H1 (cell line): ENCODE measurements at regions not wholly inside any gene's neighbourhood (a gene's known extent, or its start where the extent isn't known, plus 50 kb on each side); places are given as distances from the start of the nearest gene placed in this dataset.

Experiments
- CTCF ChIA-PET: fragments of 300-600 bp; sonication (Branson Sonifier 250); formaldehyde crosslinking; loops from one replicate; lab custom pipeline; 2021; ENCODE audit not compliant: partially characterized antibody; lab: Charles Lee
- POLR2A ChIA-PET: fragments of 300-600 bp; sonication (Branson Sonifier 250); formaldehyde crosslinking; loops from one replicate; lab custom pipeline; 2021; ENCODE audit warnings: inconsistent platforms; ENCODE audit not compliant: partially characterized antibody; lab: Charles Lee
- DNase-seq, 2 experiments: peaks; one replicate each; pipeline versions ENCODE4 v3.0.0 to v3.0.0-alpha.2; 2010 to 2022; ENCODE audit warnings: low spot score in 2 of 2, low read depth in 1 of 2, mixed read lengths in 1 of 2
- FAIRE-seq: peaks from 2 replicates; lab custom pipeline; 2011; peaks lifted over from hg19 to GRCh38; lab: Jason Lieb, UNC
- H2AFZ ChIP-seq: 2 replicates; pipeline ENCODE4 v1.8.1; 2012; ENCODE audit warnings: low read length, inconsistent platforms
- H2AK5ac ChIP-seq: 2 replicates; pipeline ENCODE4 v1.6.1; 2013; ENCODE audit warnings: low read depth, low read length
- H2BK120ac ChIP-seq: replicated peaks from 2 replicates; pipeline ENCODE3; 2013; ENCODE audit warnings: low read depth, low read length, inconsistent platforms
- H2BK12ac ChIP-seq: 2 replicates; pipeline ENCODE4 v1.6.1; 2013; ENCODE audit warnings: low read depth, low read length
- H2BK15ac ChIP-seq: 2 replicates; pipeline ENCODE4 v1.6.1; 2013; ENCODE audit warnings: low read length
- H2BK20ac ChIP-seq: 2 replicates; pipeline ENCODE4 v1.6.1; 2013; ENCODE audit warnings: low read length
- H2BK5ac ChIP-seq: 2 replicates; pipeline ENCODE4 v1.6.1; 2013; ENCODE audit warnings: low read depth, low read length
- H3K14ac ChIP-seq: 2 replicates; pipeline ENCODE4 v1.6.1; 2013; ENCODE audit warnings: inconsistent platforms; ENCODE audit not compliant: insufficient read length
- H3K18ac ChIP-seq: 2 replicates; pipeline ENCODE4 v1.6.1; 2013; ENCODE audit warnings: low read length; ENCODE audit errors: extremely low read depth
- H3K23ac ChIP-seq: 2 replicates; pipeline ENCODE4 v1.6.1; 2013; ENCODE audit warnings: inconsistent platforms; ENCODE audit not compliant: insufficient read length
- H3K23me2 ChIP-seq: 2 replicates; pipeline ENCODE4 v1.6.1; 2013; ENCODE audit warnings: low read depth, low read length
- H3K27ac ChIP-seq: 2 replicates; pipeline ENCODE4 v1.6.1; 2011; ENCODE audit warnings: low read depth, low read length, inconsistent platforms
- H3K27me3 ChIP-seq, 4 experiments: replicated peaks in 1 of 4; 1 replicate in 1 of 4; 2 replicates in 3 of 4; pipeline versions ENCODE4 v1.6.1 to v1.8.1; 2011 to 2013; ENCODE audit warnings: low read length in 3 of 4, mild to moderate bottlenecking in 3 of 4, inconsistent platforms in 2 of 4, mixed read lengths in 2 of 4, moderate library complexity in 1 of 4; ENCODE audit not compliant: control insufficient read depth in 3 of 4, insufficient read depth in 3 of 4; ENCODE audit errors: extremely low read depth in 1 of 4
- H3K36me3 ChIP-seq, 4 experiments: 2 replicates each; pipeline versions ENCODE4 v1.6.1 to v1.8.1; 2011 to 2013; ENCODE audit warnings: mild to moderate bottlenecking in 4 of 4, low read length in 3 of 4, moderate library complexity in 2 of 4, control low read depth in 1 of 4, inconsistent platforms in 1 of 4; ENCODE audit not compliant: insufficient read depth in 4 of 4, control insufficient read depth in 2 of 4
- H3K4ac ChIP-seq: replicated peaks from 2 replicates; pipeline ENCODE3; 2013; ENCODE audit warnings: low read length, low read depth, mixed read lengths, inconsistent platforms; ENCODE audit not compliant: insufficient read length
- H3K4me1 ChIP-seq, 4 experiments: replicated peaks in 1 of 4; 1 replicate in 1 of 4; 2 replicates in 3 of 4; pipeline versions ENCODE4 v1.6.1 to v1.8.1; 2011 to 2013; ENCODE audit warnings: low read length in 3 of 4, inconsistent platforms in 2 of 4, mixed read lengths in 1 of 4; ENCODE audit not compliant: insufficient read depth in 4 of 4, control insufficient read depth in 3 of 4
- H3K4me2 ChIP-seq, 2 experiments: 2 replicates each; pipeline versions ENCODE4 v1.6.1 to v1.8.1; 2011 to 2013; ENCODE audit warnings: low read depth in 2 of 2, low read length in 2 of 2, control low read depth in 1 of 2, inconsistent platforms in 1 of 2, mild to moderate bottlenecking in 1 of 2; ENCODE audit not compliant: insufficient read depth in 1 of 2
- H3K4me3 ChIP-seq, 4 experiments: fragments of 200-600, 300-600 bp in 1 of 4; sonication (generic), shearing (Covaris generic), sonication (Bioruptor Twin) in 1 of 4; 2 replicates each; pipeline versions ENCODE4 v1.5.1 to v1.8.1; 2011 to 2016; ENCODE audit warnings: low read length in 4 of 4, low read depth in 3 of 4, control low read depth in 2 of 4, inconsistent platforms in 2 of 4, mild to moderate bottlenecking in 2 of 4, mixed read lengths in 1 of 4, moderate library complexity in 1 of 4; ENCODE audit not compliant: insufficient read depth in 2 of 4; ENCODE audit errors: extremely low read depth in 1 of 4
- H3K56ac ChIP-seq: replicated peaks from 2 replicates; pipeline ENCODE3; 2013; ENCODE audit warnings: low read depth, mild to moderate bottlenecking, mixed read lengths, low read length, inconsistent platforms; ENCODE audit not compliant: insufficient read length
- H3K79me1 ChIP-seq: 2 replicates; pipeline ENCODE4 v1.6.1; 2013; ENCODE audit warnings: low read depth, low read length, control low read depth
- H3K79me2 ChIP-seq, 2 experiments: 2 replicates each; pipeline versions ENCODE4 v1.6.1 to v1.8.1; 2012 to 2013; ENCODE audit warnings: low read length in 2 of 2, mild to moderate bottlenecking in 2 of 2, inconsistent platforms in 1 of 2; ENCODE audit not compliant: insufficient read depth in 2 of 2, control insufficient read depth in 1 of 2
- H3K9ac ChIP-seq, 4 experiments: replicated peaks in 1 of 4; 1 replicate in 1 of 4; 2 replicates in 3 of 4; pipeline versions ENCODE4 v1.6.1 to v1.8.1; 2011 to 2013; ENCODE audit warnings: low read depth in 3 of 4, low read length in 3 of 4, control low read depth in 2 of 4, mild to moderate bottlenecking in 2 of 4, moderate library complexity in 2 of 4, inconsistent platforms in 1 of 4; ENCODE audit errors: extremely low read depth in 1 of 4
- H3K9me3 ChIP-seq, 2 experiments: 2 replicates each; pipeline versions ENCODE4 v1.6.1 to v1.8.1; 2012 to 2013; ENCODE audit warnings: mild to moderate bottlenecking in 2 of 2, moderate library complexity in 2 of 2, control low read depth in 1 of 2, inconsistent platforms in 1 of 2, low read depth in 1 of 2, low read length in 1 of 2, mixed read lengths in 1 of 2; ENCODE audit not compliant: insufficient read depth in 2 of 2
- H4K20me1 ChIP-seq, 2 experiments: replicated peaks in 1 of 2; 2 replicates each; pipeline versions ENCODE3 to v1.8.1; 2011 to 2013; ENCODE audit warnings: inconsistent platforms in 2 of 2, low read length in 2 of 2, mild to moderate bottlenecking in 1 of 2; ENCODE audit not compliant: insufficient read depth in 2 of 2, control insufficient read depth in 1 of 2
- H4K5ac ChIP-seq: 2 replicates; pipeline ENCODE4 v1.6.1; 2013; ENCODE audit warnings: low read length, low read depth, mixed read lengths, inconsistent platforms; ENCODE audit not compliant: insufficient read length
- H4K8ac ChIP-seq: 2 replicates; pipeline ENCODE4 v1.8.0; 2013; ENCODE audit warnings: mild to moderate bottlenecking, moderate library complexity, low read length, inconsistent platforms; ENCODE audit not compliant: insufficient read depth; ENCODE audit errors: extremely low read depth
- H4K91ac ChIP-seq: replicated peaks from 2 replicates; pipeline ENCODE3; 2013; ENCODE audit warnings: low read length, mixed read lengths, inconsistent platforms; ENCODE audit not compliant: insufficient read length
- ASH2L ChIP-seq: fragments of 200-600, 300-600 bp; sonication (generic); IDR thresholded peaks from one replicate; pipeline ENCODE4 v1.7.1; 2017; ENCODE audit warnings: low read length
- BACH1 ChIP-seq: IDR thresholded peaks from 2 replicates; pipeline ENCODE4 v1.6.1; 2012; ENCODE audit warnings: low read length, improper control_type of control experiment
- CBX5 ChIP-seq: fragments of 300-800, 300-1000 bp; sonication (generic); IDR thresholded peaks from 2 replicates; pipeline ENCODE4 v1.7.1; 2016; ENCODE audit warnings: antibody characterized with exemption, low read length, low read depth
- JUN ChIP-seq: IDR thresholded peaks from 2 replicates; pipeline ENCODE4 v1.6.1; 2011; ENCODE audit warnings: low read depth, mild to moderate bottlenecking, improper control_type of control experiment, low read length
- KDM5A ChIP-seq: fragments of 200-600 bp; IDR thresholded peaks from 2 replicates; pipeline ENCODE4 v1.7.1; 2012; ENCODE audit warnings: mild to moderate bottlenecking, low read length, inconsistent platforms, mixed read lengths
- PHF8 ChIP-seq: fragments of 200-600 bp; sonication (generic); conservative IDR thresholded peaks from 2 replicates; pipeline ENCODE4 v1.7.1; 2012; ENCODE audit warnings: low read depth, mild to moderate bottlenecking, inconsistent platforms, low read length, moderate library complexity
- SIX5 ChIP-seq: IDR thresholded peaks from 2 replicates; pipeline ENCODE4 v1.6.1; 2011; ENCODE audit warnings: mild to moderate bottlenecking, low read depth, low read length
- SP1 ChIP-seq: IDR thresholded peaks from 2 replicates; pipeline ENCODE4 v1.6.1; 2011; ENCODE audit warnings: low read depth, low read length
- SP2 ChIP-seq: IDR thresholded peaks from 2 replicates; pipeline ENCODE4 v1.6.1; 2012; ENCODE audit warnings: mild to moderate bottlenecking, low read length, inconsistent platforms
- TBP ChIP-seq: IDR thresholded peaks from 2 replicates; pipeline ENCODE4 v1.6.1; 2011; ENCODE audit warnings: low read depth, low read length, improper control_type of control experiment
- WGBS, 2 experiments: shearing (Covaris generic) in 1 of 2; methylation state at CpG; one replicate each; pipeline versions ENCODE4 v1.1.6 to v1.1.7; 2013 to 2015; ENCODE audit warnings: low lambda C conversion rate in 2 of 2, mixed read lengths in 2 of 2, inconsistent platforms in 1 of 2, low coverage in 1 of 2, missing lambda C conversion rate in 1 of 2; ENCODE audit not compliant: insufficient replicate concordance in 2 of 2, insufficient coverage in 1 of 2, insufficient read length in 1 of 2; ENCODE audit errors: extremely low coverage in 1 of 2, missing lambda C conversion rate in 1 of 2; 5-methylcytosine and 5-hydroxymethylcytosine counted together

GRCh38 chr3:144953959-144954358 is 982.3 kb downstream of the DIPK2A start:
- 88% methylated on average over 1 of the region's 1 CpG; no CpG with 5 or more reads in 1 of the 2 experiments for WGBS, 2 experiments
- CTCF ChIA-PET: no interaction called here
- Histone ChIP-seq H3K79me2 (no peaks in the 10 kb centered on the region), H3K9me3 (peaks cover 0 to 2% of the 10 kb centered on the region in 2 experiments; a peak in 1 of 4 replicates), H2BK15ac (no peak overlapping the region), H3K27ac (no peak overlapping the region), H4K91ac (no peak overlapping the region), H4K20me1 (no peaks in the 10 kb centered on the region), H2AFZ (no peak overlapping the region), H3K27me3 (no peaks in the 10 kb centered on the region), H3K56ac (no peak overlapping the region), H2BK5ac (no peak overlapping the region), H3K9ac (no peak overlapping the region), H3K4me2 (no peak overlapping the region), H3K4me3 (no peak overlapping the region), H3K23ac (no peak overlapping the region), H3K14ac (no peak overlapping the region), H3K36me3 (no peaks in the 10 kb centered on the region; a peak in 1 of 8 replicates), H2BK12ac (no peak overlapping the region), H2AK5ac (no peak overlapping the region), H3K23me2 (no peaks in the 10 kb centered on the region), H2BK20ac (no peak overlapping the region), H2BK120ac (no peak overlapping the region), H4K8ac (no peak overlapping the region), H4K5ac (no peak overlapping the region), H3K4ac (no peak overlapping the region), H3K79me1 (no peaks in the 10 kb centered on the region), H3K18ac (no peak overlapping the region), H3K4me1 (no peaks in the 10 kb centered on the region; a peak in 1 of 7 replicates)
- FAIRE-seq: no peak
- DNase-seq: no peak
- POLR2A ChIA-PET: no interaction called here
- no peak for TF ChIP-seq SP1
- no peak for TF ChIP-seq CBX5
- no peak for TF ChIP-seq SP2
- TF ChIP-seq BACH1: no peak
- no peak for TF ChIP-seq KDM5A
- no peak for TF ChIP-seq JUN
- no peak for TF ChIP-seq TBP
- TF ChIP-seq SIX5: no peak
- no peak for TF ChIP-seq PHF8
- no peak for TF ChIP-seq ASH2L
